Amniotic stem cell (primary cell): ENCODE measurements at regions not wholly inside any gene's neighbourhood (a gene's known extent, or its start where the extent isn't known, plus 50 kb on each side); places are given as distances from the start of the nearest gene placed in this dataset.

Source experiments
- DNase-seq: peaks from one replicate; lab custom pipeline; 2025; lab: John Stamatoyannopoulos, UW

GRCh38 chr13:32910530-32910929 lies 105.7 kb upstream of the KL start:
- DNase-seq, result no peak

- no peak for DNase-seq
These were observed 104.7 kb upstream of the KL start for GRCh38 chr13:32911506-32911905.

- no peak for DNase-seq
These were observed 101.5 kb upstream of the KL start for GRCh38 chr13:32914686-32915085.

- no peak for DNase-seq
These were observed 98.7 kb upstream of the KL start for GRCh38 chr13:32917504-32917903.

- no peak for DNase-seq
These were observed 92.5 kb upstream of the KL start for GRCh38 chr13:32923725-32924124.

- no peak for DNase-seq
These were observed 91.3 kb upstream of the KL start for GRCh38 chr13:32924886-32925285.

GRCh38 chr13:32925506-32925905 lies 90.7 kb upstream of the KL start:
- DNase-seq, result no peak

GRCh38 chr13:32932376-32932775 lies 83.8 kb upstream of the KL start:
- DNase-seq, result no peak

GRCh38 chr13:32936716-32937115 lies 79.5 kb upstream of the KL start:
- no peak for DNase-seq

- DNase-seq, result no peak
These were observed 77.9 kb upstream of the KL start for GRCh38 chr13:32938314-32938713.

GRCh38 chr13:32938907-32939306 lies 77.3 kb upstream of the KL start:
- DNase-seq, result no peak

GRCh38 chr13:32940601-32941000 lies 75.6 kb upstream of the KL start:
- no peak for DNase-seq

GRCh38 chr13:32941368-32941767 lies 74.9 kb upstream of the KL start:
- no peak for DNase-seq

GRCh38 chr13:32946558-32946957 lies 69.7 kb upstream of the KL start:
- DNase-seq, result no peak

- DNase-seq, result no peak
These were observed 68.6 kb upstream of the KL start for GRCh38 chr13:32947411-32948276.

GRCh38 chr13:32949820-32950219 lies 66.4 kb upstream of the KL start:
- no peak for DNase-seq

- DNase-seq, result no peak
These were observed 64.6 kb upstream of the KL start for GRCh38 chr13:32951580-32951979.

GRCh38 chr13:32955881-32956594 lies 60.2 kb upstream of the KL start:
- DNase-seq, result no peak

- no peak for DNase-seq
These were observed 59.7 kb upstream of the KL start for GRCh38 chr13:32956595-32956933.

GRCh38 chr13:32960626-32961025 lies 55.6 kb upstream of the KL start:
- no peak for DNase-seq

- DNase-seq, result no peak
These were observed 54.5 kb upstream of the KL start for GRCh38 chr13:32961724-32962123.

GRCh38 chr13:32962342-32962741 lies 53.9 kb upstream of the KL start:
- DNase-seq, result no peak

GRCh38 chr13:32964987-32965386 lies 51.2 kb upstream of the KL start:
- DNase-seq, result no peak
